Cardiac septum (tissue), 1 donor: ENCODE measurements at regions not wholly inside any gene's neighbourhood (a gene's known extent, or its start where the extent isn't known, plus 50 kb on each side); places are given as distances from the start of the nearest gene placed in this dataset.
"Not testable (repeated sequence)": the region's sequence is repeated elsewhere in the genome, so short reads cannot be mapped to it uniquely, and the experiment has no call there.

ENCODE experiments used
- DNase-seq: peaks from one replicate; pipeline ENCODE4 v3.0.0-alpha.2; 2020; ENCODE audit warnings: low spot score
- intact Hi-C: fragments of 100-400 bp; cut with DNase I; formaldehyde crosslinking; loops from one replicate; pipeline ENCODE4 v1.14.0; 2022
- donor health status: DM: no; HTN: no; CAD: no.

DNA sequence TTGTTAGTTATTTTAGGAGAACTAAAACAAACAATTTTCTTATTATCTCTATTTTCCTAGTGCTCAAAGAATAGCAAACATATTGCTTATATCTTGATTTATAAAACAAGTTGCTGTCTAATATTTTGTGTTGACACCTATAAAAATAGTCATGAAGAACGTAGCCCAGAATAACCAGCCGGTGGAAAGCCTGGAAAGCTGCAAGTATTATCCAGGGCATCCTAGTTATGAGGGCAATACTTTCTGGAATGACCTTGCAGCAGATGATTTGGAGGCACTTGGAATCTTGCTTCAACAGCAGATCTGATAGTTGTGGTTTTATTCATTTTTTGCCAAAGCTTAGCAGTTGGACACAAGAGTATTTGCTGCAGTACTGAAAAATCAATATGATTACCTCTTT is 948.7 kb downstream of the LRFN5 start:
- no peak for DNase-seq
- intact Hi-C loops: no loop called here

DNA sequence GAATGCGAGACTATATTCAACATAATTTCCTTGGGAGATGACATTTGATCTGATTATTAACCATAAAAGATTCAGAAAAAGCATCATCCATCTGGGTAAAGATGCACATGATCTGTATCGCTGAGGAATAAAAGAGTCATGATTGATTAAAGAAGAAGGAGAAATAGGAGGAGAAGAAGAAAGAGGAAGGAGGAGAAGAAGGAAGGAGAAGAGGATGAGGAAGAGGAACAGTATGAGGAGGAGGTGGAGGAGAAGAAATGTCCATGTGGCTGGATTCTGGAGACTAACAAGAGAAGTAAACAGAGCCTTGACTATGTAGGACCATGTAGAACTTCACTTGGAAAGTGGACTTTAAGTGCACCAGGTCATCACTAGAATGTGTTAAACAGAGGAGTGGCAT is 947.4 kb downstream of the LRFN5 start:
- DNase-seq: no peak
- intact Hi-C loops: no loop called here

DNA sequence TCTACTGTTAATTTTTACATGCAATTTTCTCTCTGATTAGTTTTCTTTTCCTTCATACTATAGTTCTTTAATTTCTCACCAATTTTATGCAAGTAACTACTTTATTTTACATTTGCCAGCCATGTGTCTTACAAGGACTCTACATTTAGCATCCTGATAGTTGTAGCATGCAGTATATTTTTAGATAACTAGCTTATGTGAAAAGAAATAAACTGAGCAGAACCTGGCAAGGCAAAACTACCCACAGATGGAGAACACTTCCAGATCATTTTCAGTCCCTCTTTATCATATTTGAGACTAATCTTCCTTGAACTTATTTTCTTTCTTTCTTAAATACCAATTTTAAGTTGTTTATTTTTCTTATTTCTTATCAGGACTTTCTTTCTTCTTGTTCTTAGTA is 943.6 kb downstream of the LRFN5 start:
- intact Hi-C loops: no loop called here

DNA sequence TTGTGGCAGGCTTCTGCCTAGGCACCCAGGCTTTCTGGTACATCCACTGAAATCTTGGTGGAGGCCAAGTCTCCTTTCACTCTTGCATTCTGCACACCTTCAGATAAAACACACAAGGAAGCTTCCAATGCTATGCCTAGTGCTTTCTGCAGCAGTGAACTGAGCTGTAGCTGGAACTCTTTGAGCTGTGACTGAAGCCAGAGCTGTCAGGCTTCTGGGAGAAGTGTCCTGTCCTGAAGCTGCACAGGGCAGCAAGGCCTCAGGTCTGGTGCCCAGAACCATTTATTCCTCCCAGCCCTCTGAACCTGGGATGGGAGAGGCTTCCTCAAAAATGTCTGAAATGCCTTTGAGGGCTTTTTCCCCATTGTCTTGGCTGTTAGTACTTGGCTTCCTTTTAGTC is 941.7 kb downstream of the LRFN5 start:
- intact Hi-C loops: no loop called here
- DNase-seq: no peak

More for the DNA sequence above, 943.6 kb downstream of the LRFN5 start:
- DNase-seq: no peak

DNA sequence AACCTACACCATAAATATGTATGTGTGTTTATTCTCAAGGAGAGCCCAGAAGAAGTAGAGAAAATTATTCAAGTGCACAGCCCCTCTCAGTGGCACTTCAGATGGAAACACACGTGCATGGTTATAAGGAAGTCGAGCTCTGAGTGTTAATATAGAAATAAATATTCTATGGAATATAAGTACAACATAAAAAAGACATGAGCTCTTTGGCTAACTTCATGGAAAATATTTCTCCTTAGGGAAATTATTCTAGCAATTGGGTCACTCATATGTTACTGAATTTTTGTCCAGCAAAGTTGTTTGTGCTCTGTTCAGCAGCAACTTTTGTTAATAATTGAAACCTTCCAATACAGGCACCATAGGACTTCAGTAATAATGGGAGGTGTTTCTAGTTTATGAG is 939.0 kb downstream of the LRFN5 start:
- intact Hi-C loops: no loop called here
- DNase-seq: no peak

DNA sequence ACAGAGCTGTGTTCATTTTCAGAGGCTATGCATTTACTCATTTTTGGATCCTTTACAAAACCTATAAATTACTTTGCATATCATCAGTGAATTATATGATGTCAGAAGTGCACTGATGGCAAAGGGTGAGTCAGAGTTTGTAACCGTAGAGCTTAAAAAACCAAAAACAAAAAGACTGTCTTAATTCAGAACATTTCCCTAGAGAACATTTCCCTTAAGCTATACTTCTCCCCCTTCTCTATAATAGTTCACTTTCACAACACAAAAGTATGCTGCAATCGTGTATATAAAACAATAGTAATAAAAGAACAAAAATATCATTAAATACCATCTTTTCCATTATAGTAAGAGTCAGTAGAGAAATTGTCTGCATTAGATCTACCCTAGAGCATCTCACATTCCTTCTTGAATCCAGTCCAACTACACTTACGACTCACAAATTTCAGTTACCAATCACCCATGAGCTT is 934.9 kb downstream of the LRFN5 start:
- no peak for DNase-seq
- intact Hi-C loops: no loop called here

DNA sequence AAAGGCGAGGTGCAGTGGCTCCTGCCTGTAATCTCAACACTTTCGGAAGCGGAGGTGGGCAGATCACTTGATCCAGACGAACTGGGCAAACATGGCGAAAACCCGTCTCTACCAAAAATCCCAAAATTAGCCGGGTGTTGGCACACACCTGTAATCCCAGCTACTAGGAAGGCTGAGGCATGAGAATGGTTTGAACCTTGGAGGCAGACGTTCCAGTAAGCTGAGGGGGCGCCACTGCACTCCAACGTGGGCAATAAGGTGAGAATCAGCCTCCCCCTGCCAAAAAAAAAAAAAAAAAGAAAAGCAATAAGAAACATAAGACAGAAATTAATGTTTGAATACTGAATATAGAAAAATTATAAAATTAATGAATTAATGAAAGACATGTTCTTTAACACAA is 928.7 kb downstream of the LRFN5 start:
- intact Hi-C loops: no loop called here
- DNase-seq: no peak

DNA sequence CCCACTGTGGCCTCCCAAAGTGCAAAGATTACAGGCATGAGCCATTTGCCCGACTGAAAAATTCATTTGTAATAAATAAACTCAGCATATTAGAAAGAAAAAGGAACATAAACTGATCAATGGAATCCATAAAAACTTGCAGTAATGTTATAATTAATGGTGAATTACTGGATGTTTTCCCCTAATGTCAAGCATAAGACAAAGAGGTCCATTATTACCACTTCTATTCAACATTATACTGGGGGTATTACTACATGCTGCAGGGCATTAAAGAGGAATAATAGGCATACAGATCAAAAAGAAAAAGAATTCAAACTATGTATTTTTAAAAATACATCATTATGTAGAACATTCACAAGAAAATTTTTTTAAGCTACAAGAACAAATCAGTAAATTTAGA is 926.8 kb downstream of the LRFN5 start:
- intact Hi-C loops: no loop called here
- no peak for DNase-seq

DNA sequence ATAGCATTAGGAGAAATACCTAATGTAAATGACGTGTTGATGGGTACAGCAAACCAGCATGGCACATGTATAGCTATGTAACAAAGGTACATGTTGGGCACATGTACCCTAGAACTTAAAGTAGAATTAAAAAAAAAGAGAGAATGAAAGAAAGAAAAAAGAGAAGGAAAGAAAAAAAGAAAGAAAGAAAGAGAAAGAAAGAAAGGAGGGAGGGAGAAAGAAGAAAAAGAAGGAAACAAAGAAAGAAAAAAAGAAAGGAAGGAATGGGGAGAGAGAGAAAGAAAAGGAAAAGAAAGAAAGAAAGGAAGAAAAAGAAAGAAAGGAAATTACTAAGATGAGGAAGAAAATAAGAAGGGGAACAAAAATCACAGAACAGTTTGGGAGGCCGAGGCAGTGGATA is 925.5 kb downstream of the LRFN5 start:
- intact Hi-C loops: no loop called here
- DNase-seq: no peak

DNA sequence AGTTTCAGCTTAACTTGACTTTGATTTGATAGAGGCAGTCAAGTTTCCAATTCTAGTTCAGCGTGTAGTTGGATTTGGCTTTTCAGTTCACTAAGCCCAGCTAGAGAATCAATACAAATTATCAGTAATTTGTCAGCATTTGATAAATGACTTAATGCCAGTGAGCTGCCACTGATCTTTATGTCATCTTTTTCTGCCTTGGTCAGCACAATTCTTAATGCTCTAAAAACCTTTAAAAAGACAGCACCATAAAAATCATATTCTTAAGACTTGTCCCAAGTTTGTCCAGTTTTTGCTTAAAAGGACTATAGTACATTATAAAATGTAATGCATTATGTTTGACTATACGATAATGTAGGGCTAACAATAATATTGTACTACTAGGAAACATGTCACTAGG is 920.5 kb downstream of the LRFN5 start:
- DNase-seq: no peak
- intact Hi-C loops: no loop called here

DNA sequence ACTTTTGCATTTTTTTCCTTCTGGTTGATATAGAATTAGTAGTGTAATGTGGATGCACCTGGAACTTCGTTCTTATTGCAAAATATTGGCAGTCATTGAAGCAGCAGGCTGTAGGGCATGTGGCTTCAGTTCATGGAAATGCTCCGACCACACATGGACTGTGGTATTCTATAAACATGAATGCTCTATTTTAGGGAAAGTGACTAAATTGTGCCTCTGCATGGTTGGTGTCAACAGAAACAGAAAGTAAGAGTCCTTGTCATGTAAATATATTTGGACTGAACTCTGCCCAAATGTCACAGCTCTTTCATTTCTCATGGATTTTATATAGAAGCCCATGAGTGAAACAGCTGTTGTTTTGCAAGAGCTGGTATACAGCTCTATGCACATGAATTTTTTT is 917.0 kb downstream of the LRFN5 start:
- DNase-seq: no peak
- intact Hi-C loops: no loop called here

DNA sequence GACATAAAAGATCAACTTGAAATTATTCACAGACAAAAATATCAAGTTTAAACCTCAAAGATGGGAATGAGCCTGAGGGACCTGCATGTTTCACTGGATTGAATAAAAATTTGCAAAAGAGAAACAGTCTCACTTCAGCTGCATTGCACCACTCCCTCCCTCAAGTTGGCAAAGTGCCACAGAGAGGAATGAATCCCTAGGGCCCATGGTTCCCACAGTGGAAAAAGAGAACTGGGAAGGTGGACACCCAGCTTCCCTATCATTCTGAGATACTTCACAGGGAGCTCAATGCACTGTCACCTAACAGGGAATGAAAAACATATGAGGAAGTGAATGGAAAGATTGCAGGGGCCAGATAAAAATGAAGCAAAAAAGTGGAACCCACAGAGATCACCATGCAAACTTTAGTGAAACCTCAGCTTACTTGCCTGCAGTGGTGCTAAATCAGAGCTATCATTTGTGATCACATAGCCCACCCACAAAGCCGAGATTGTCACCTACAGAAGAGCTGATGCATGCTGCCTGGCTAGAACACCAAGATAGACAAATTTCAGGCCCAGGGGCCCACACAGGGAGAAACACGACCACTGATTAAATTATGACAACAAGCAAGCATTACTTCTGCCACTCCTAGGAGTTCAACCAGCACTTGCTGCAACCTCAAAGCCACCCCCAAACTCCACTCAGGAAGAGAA is 911.3 kb downstream of the LRFN5 start:
- DNase-seq: no peak
- intact Hi-C loops: no loop called here

DNA sequence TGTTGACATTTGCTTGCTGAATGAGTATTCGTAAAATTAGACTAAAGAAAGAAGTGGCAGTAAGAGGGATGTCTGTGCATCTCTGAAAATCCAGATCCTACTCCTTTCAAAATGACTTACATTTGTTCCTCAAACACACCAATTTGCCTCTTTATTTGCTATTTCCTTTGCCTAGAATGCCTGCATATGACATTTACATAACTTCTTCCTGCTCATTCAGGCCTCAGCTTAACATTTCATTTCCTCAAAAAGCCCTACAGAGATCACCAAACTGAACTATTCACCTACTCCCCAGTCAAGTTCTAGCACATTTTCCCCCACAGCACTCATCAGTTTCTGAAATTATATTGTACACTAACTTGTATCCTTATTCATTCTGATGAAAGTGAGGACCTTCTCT is 907.2 kb downstream of the LRFN5 start:
- intact Hi-C loops: no loop called here
- DNase-seq: no peak

DNA sequence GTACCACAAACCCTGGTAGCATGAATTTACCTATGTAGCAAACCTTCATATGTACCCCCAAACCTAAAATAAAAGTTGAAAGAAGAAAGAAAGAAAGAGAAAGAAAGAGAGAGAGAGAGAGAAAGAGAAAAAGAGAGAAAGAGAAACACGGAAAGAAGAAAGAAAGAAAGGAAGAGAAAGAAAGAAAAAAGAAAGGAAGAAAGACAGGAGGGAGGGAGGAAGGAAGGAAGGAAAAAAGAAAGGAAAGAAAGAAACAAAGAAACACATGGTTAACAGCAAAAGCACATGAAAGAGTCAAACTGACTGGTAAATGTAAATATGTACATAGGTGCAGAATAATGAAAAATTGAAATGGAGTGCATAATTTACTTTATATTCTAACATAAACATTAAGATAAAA is 903.4 kb downstream of the LRFN5 start:
- no peak for DNase-seq
- intact Hi-C loops: no loop called here

DNA sequence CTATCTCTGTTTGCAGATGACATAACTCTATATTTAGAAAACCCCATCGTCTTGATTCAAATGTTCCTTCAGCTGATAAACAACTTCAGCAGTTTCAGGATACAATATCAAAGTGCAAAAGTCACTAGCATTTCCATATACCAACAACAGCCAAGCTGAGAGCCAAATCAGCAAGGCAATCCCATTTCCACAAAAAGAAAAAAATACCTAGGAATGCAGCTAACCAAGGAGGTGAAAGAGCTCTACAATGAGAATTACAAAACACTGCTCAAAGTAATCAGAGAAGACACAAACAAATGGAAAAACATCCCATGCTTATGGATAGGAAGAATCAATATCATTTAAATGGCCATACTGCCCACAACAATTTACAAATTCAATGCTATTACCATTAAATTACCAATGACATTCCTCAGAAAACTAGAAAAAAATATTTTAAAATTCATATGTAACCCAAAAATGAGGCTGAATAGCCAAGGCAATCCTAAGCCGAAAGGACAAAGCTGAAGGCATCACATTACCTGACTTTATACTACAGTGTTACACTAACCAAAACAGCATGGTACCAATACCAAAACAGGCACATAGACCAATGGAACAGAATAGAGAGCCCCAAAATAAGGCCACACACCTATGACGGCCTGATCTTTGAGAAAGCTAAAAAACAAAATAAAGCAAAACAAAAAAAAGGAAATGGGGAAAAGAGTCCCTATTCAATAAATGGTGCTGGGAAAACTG is 901.7 kb downstream of the LRFN5 start:
- intact Hi-C loops: no loop called here
- DNase-seq: no peak

DNA sequence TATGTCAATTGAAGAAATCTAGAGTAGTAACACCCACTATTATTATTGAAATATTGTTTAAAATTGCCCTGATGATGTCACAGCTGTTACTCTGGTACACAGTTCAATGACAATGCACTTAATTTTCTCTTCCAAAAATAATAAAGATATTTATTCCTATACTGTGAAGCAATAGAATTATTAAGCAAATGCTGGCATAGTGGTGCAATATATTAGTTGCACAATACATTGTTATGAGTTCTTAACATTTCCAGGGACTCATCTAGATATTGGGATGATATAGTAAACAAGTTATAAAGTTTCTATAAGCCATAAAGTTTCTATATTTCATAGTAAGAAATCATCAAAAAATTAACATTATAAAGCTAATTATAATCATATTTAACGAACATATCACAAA is 897.8 kb downstream of the LRFN5 start:
- intact Hi-C loops: no loop called here
- no peak for DNase-seq

DNA sequence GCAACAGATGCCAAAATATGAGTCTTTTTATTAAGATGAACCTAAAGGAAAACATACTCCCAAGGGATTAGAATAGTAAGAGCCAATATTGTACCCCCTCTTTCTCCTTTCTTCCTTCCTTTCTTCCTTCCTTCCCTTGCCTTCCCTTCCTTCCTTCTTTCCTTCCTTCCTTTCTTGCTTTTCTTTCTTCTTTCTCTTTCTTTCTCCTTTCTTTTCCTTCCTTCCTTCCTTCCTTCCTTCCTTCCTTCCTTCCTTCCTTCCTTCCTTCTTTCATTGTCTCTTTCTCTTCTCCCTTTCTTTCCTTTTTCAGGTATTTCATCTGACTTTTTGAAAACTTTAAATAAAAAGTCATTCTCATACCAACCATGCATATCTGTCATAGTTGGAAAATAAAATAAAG is 892.5 kb downstream of the LRFN5 start:
- intact Hi-C loops: no loop called here

DNA sequence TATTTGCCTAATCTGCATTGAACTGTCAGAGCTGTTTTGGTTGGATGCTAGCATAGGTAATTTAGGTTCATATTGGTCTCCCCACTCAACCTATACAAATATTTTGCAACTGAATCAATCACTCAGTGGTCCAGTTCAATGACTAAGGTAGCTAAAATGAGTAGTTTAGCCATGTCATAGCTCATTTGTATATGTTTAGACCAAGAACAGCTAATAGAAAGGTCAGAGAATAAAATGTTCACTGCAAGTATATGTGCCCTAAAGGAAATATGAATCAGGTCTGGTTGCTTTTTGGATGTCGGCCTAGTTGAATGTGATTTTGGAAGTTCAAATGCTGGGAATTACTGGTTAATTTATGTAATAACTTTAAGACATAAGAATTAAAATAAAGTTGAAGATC is 883.9 kb downstream of the LRFN5 start:
- no peak for DNase-seq
- intact Hi-C loops: no loop called here

More for the DNA sequence above, 892.5 kb downstream of the LRFN5 start:
- no peak for DNase-seq

DNA sequence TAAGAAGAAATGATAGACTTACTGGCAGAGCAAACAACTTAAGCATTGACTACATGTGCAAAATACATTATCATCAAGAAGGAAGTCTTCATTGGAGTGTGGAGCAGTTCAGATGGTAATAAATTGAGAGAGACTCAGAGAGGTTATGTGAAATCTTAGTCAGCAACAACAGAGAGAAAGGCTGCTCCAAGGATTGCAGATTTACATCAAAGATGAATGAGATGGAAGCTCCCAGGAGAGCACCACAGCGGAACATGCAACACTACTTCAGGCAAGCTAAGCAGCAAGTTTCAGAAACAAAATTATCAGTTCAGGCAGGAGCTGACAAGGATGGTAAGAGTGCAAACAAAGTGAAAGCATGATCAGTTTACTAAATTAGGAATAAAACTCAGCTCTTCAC is 882.3 kb downstream of the LRFN5 start:
- intact Hi-C loops: no loop called here

DNA sequence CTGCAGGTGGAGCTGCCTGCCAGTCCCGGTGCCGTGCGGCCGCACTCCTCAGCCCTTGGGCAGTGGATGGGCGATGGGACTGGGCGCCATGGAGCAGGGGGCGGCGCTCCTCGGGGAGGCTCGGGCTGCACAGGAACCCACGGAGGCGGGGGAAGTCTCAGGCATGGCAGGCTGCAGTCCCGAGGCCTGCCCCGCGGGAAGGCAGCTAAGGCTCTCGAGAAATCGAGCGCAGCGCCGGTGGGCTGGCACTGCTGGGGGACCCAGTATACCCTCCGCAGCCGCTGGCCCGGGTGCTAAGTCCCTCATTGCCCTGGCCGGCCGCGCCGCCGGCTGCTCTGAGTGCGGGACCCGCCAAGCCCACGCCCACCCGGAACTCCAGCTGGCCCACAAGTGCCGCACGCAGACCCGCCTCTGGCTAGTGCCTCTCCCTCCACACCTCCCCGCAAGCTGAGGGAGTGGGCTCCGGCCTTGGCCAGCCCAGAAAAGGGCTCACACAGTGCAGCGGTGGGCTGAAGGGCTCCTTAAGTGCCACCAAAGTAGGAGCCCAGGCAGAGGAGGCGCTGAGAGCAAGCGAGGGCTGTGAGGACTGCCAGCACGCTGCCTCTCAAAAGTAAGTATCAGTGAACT is 875.8 kb downstream of the LRFN5 start:
- DNase-seq, intact Hi-C loops: not testable (repeated sequence)

More for the DNA sequence above, 882.3 kb downstream of the LRFN5 start:
- DNase-seq: no peak

DNA sequence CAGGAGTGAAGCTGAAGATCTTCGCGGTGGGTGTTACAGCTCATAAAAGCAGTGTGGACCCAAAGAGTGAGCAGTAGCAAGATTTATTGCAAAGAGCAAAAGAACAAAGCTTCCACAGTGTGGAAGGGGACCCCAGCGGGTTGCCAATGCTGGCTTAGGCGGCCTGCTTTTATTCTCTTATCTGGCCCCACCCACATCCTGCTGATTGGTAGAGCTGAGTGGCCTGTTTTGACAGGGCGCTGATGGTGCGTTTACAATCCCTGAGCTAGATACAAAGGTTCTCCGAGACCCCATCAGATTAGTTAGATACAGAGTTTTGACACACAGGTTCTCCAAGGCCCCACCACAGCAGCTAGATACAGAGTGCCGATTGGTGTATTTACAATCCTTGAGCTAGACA is 875.0 kb downstream of the LRFN5 start:
- DNase-seq, intact Hi-C loops: not testable (repeated sequence)
